Osteocyte (in vitro differentiated cells): ENCODE measurements at regions not wholly inside any gene's neighbourhood (a gene's known extent, or its start where the extent isn't known, plus 50 kb on each side); places are given as distances from the start of the nearest gene placed in this dataset.
"Not testable (repeated sequence)": the region's sequence is repeated elsewhere in the genome, so short reads cannot be mapped to it uniquely, and the experiment has no call there.

Source experiments
- DNase-seq: peaks from one replicate; pipeline ENCODE4 v3.0.0; 2021; ENCODE audit warnings: mixed read lengths; ENCODE audit not compliant: unreplicated experiment; ENCODE audit errors: extremely low spot score
- H3K27ac Mint-ChIP-seq: one replicate; pipeline ENCODE4 v1.8.0; 2021; ENCODE audit warnings: mild to moderate bottlenecking, mixed read lengths; ENCODE audit not compliant: unreplicated experiment
- H3K27me3 Mint-ChIP-seq: one replicate; pipeline ENCODE4 v1.8.0; 2021; ENCODE audit warnings: mixed read lengths; ENCODE audit not compliant: unreplicated experiment
- H3K36me3 Mint-ChIP-seq: one replicate; pipeline ENCODE4 v1.8.0; 2021; ENCODE audit warnings: mixed read lengths; ENCODE audit not compliant: unreplicated experiment
- H3K4me1 Mint-ChIP-seq: one replicate; pipeline ENCODE4 v1.8.0; 2021; ENCODE audit warnings: mixed read lengths; ENCODE audit not compliant: unreplicated experiment
- H3K4me3 Mint-ChIP-seq: one replicate; pipeline ENCODE4 v1.8.0; 2021; ENCODE audit warnings: mild to moderate bottlenecking, moderate library complexity, mixed read lengths; ENCODE audit not compliant: unreplicated experiment
- H3K9me3 Mint-ChIP-seq: one replicate; pipeline ENCODE4 v1.8.0; 2021; ENCODE audit warnings: mixed read lengths; ENCODE audit not compliant: unreplicated experiment
- TF ChIP-seq, protein P1 (sequence below): fragments of 200-600 bp; sonication (generic); IDR thresholded peaks from 2 replicates; pipeline ENCODE4 v1.5.0; 2021; ENCODE audit warnings: antibody characterized with exemption, mild to moderate bottlenecking, moderate library complexity

DNA sequence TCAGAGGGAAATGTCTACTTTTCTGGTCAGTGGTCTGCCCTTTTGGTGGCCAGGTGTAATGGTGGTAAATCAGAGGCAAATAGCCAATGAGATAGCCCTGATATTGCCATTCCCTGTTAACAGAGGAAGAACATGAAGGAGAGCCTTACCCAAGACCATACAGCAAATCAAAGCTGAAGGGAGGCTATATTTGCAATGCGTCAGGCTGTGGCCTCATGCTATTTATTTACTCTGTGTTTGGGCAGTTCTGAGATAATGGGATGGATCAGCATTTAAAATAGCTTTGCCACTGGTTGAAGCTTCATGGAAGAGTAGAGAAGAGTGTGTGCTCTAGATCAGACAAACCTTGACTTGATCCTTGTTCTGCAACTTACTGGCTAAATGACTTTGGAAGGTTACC, 73.3 kb upstream of the MAML3 start:
- TF ChIP-seq, protein P1, sequence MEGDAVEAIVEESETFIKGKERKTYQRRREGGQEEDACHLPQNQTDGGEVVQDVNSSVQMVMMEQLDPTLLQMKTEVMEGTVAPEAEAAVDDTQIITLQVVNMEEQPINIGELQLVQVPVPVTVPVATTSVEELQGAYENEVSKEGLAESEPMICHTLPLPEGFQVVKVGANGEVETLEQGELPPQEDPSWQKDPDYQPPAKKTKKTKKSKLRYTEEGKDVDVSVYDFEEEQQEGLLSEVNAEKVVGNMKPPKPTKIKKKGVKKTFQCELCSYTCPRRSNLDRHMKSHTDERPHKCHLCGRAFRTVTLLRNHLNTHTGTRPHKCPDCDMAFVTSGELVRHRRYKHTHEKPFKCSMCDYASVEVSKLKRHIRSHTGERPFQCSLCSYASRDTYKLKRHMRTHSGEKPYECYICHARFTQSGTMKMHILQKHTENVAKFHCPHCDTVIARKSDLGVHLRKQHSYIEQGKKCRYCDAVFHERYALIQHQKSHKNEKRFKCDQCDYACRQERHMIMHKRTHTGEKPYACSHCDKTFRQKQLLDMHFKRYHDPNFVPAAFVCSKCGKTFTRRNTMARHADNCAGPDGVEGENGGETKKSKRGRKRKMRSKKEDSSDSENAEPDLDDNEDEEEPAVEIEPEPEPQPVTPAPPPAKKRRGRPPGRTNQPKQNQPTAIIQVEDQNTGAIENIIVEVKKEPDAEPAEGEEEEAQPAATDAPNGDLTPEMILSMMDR = no peak
- no peak overlapping the region for H3K27ac Mint-ChIP-seq
- DNase-seq = no peak
- no peaks in the 10 kb centered on the region for H3K9me3 Mint-ChIP-seq
- H3K27me3 Mint-ChIP-seq = no peaks in the 10 kb centered on the region
- H3K4me3 Mint-ChIP-seq = no peak overlapping the region
- no peaks in the 10 kb centered on the region for H3K4me1 Mint-ChIP-seq
- H3K36me3 Mint-ChIP-seq = no peaks in the 10 kb centered on the region

DNA sequence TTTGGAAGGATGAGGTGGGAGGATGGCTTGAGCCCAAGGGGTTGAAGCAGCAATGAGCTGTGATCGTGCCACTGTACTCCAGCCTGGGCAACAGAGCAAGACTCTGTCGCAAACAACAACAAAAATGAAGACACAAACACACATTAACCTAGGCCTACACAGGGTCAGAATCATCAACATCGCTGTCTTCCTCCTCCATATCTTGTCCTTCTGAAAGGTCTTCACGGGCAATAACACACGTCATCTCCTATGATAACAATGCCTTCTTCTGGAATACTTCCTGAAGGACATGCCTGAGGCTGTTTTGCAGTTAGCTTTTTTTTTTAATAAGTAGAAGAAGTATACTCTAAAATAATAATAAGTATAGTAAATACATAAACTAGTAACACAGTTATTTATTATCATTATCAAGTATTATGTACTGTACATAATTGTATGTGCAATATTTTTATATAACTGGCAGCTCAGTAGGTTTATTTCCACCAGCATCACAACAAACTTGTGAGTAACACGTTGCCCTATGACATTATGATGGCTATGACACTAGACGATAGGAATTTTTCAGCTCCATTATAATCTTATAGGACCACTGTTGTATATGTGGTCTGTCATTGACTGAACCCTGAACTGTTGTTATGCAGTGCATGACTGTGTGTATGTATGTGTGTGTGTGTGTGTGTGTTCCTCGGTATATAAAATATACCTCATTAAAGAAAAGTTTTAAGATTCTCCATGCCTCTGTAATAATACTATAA, 69.2 kb upstream of the MAML3 start:
- Mint-ChIP-seq H3K27ac (no peak overlapping the region), H3K4me1 (no peaks in the 10 kb centered on the region), H3K9me3 (no peaks in the 10 kb centered on the region), H3K36me3 (no peaks in the 10 kb centered on the region), H3K27me3 (no peaks in the 10 kb centered on the region), H3K4me3 (no peak overlapping the region)
- TF ChIP-seq, protein P1 = no peak
- no peak for DNase-seq

DNA sequence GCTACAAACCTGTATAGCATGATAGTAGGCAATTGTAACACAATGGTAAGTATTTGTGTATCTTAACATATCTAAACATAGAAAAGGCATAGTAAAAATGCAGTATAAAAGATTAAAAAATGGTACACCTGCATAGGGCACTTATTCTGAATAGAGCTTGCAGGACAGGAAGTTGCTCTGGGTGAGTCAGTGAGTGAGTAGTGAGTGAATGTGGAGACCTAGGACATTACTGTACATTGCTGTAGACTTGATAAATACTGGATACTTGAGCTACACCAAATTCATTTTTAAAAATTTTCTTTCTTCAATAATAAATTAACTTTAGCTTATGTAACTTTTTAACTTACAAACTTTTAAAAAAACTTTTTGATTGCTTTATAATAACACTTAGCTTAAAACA, 68.2 kb upstream of the MAML3 start:
- no peaks in the 10 kb centered on the region for H3K4me1 Mint-ChIP-seq
- H3K9me3 Mint-ChIP-seq = no peaks in the 10 kb centered on the region
- H3K36me3 Mint-ChIP-seq = no peaks in the 10 kb centered on the region
- H3K27me3 Mint-ChIP-seq = no peaks in the 10 kb centered on the region
- DNase-seq = no peak
- H3K4me3 Mint-ChIP-seq = no peak overlapping the region
- TF ChIP-seq, protein P1 = no peak
- no peak overlapping the region for H3K27ac Mint-ChIP-seq

DNA sequence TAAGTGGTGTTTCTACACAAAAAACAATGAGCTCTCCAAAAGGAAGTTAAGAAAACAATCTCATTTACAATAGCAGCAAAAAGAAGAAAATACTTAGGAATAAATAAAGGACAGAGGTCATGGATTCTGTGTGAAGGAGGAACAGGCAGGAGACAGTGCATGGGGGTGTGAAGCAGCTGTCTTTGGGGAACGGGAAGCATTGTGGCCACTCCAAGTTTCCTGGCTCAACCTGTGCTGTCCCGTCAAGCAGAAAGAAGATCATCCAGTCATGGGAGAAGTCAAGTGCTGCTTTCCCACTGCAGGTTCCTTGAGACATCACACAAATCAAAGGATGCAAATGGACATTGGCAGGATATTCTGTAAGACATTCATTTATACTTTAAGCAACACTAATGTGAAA, 66.1 kb upstream of the MAML3 start:
- no peak for DNase-seq
- Mint-ChIP-seq H3K9me3 (no peaks in the 10 kb centered on the region), H3K36me3 (no peaks in the 10 kb centered on the region), H3K27me3 (no peaks in the 10 kb centered on the region), H3K27ac (no peak overlapping the region), H3K4me3 (no peak overlapping the region), H3K4me1 (no peaks in the 10 kb centered on the region)
- TF ChIP-seq, protein P1 = no peak

- Mint-ChIP-seq H3K9me3 (no peaks in the 10 kb centered on the region), H3K4me3 (no peak overlapping the region), H3K36me3 (no peaks in the 10 kb centered on the region), H3K4me1 (no peaks in the 10 kb centered on the region), H3K27ac (no peak overlapping the region), H3K27me3 (no peaks in the 10 kb centered on the region)
- TF ChIP-seq, protein P1 = no peak
- no peak for DNase-seq
These were observed 65.6 kb upstream of the MAML3 start for GRCh38 chr4:140219567-140219966.

DNA sequence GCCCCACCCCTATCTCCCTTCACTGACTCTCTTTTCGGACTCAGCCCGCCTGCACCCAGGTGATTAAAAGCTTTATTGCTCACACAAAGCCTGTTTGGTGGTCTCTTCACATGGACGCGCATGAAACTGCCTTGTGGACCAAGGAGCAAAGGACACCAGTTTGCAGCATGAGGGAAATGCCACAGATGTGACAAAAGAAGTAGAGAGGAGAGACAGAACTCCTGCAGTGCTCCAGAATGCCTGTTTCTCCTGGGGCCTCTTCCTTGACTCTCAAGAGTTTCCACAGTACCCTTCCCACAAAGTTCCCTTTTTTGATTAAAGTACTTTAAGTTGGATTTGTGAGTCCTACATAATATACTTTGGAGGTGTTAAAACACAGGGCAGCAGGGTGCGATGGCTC, 65.1 kb upstream of the MAML3 start:
- H3K9me3 Mint-ChIP-seq, H3K4me3 Mint-ChIP-seq, H3K36me3 Mint-ChIP-seq, H3K27ac Mint-ChIP-seq, DNase-seq, H3K27me3 Mint-ChIP-seq, H3K4me1 Mint-ChIP-seq: not testable (repeated sequence)
